Amygdala (tissue), 56 donors: ENCODE measurements at regions not wholly inside any gene's neighbourhood (a gene's known extent, or its start where the extent isn't known, plus 50 kb on each side); places are given as distances from the start of the nearest gene placed in this dataset.

Experiments
- DNase-seq, 56 donors: peaks; one replicate each; lab custom pipeline; 2025; lab: John Stamatoyannopoulos, UW

GRCh38 chr12:5194306-5194705, 150.6 kb downstream of the KCNA5 start:
- DNase-seq = no peak

- DNase-seq = no peak
Observed at GRCh38 chr12:5195244-5195643, 151.6 kb downstream of the KCNA5 start.

GRCh38 chr12:5195691-5196090, 152.0 kb downstream of the KCNA5 start:
- DNase-seq = no peak

GRCh38 chr12:5197131-5197530, 153.5 kb downstream of the KCNA5 start:
- DNase-seq = no peak

- no peak for DNase-seq
Observed at GRCh38 chr12:5197656-5198055, 154.0 kb downstream of the KCNA5 start.

DNA sequence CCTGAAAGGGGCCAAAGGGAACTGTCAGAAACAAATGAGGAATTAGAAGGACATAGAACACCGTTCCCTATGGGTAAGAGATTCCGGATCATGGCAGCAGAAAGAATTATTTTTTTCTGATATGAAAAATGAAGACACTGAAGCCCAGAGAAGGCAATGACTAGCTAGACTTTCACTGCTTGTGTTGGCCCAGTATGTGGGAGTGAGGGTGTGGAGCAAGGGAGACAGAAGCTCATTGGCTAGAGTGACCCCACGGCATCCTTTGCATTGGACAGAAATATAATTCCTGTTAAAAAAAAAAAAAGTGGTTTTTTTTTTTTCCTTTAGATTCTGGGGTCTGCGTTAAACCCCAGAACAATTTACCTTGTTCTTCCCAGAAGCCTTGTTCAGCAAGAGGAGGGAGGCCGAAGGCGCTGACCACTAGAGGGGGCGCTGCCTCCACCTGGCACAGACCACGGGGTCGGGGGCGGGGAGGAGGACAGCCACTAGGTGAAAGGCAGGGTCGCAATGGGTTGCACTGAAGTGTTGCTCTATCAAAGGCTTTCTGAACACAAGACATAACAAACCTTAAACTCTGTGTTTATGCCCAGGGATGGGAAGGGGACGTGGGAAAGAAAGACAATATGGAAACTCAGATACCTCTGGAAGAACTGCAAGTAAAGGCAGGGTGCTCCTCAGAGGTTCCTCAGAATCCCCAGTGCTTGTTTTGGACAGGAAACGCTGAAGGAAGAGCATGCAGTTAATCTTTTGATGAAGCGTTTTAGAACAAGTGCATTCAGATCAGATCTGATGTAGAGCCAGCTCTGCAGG, 156.8 kb downstream of the KCNA5 start:
- DNase-seq = peak in 8 of 56 donors; percentile 2 to 29 (median 12)

DNA sequence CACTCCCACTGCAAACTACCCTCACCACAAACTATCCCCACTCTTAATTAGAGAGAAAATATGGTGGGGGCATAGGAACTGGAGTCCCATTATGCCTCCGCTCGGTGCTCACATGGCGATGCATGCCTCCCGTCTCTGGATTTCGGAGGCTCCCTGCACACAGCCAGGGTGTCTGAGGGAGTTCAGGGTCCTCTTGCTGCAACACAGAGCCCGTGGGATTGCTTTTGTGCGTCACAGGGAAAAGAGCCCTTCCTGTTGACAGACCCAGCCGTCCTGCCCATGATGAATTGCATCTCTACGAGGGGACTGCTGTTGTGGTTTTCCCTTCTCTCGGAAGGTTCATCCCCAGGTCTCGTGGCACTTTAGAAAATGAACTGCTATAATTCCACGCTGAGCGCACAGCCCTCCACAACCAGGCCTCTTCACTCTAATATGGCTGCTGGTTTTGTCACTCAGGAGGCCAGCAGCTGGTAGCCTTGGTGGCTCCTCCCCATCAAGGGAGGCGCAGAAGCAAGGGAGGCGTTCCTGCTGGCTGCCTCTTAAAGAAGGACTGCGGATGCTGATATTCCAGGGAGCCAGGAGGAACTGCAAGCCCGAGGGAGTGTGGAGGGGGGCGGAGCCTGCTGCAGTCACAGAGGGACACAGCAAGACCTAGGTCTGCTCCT, 158.0 kb downstream of the KCNA5 start:
- no peak for DNase-seq

DNA sequence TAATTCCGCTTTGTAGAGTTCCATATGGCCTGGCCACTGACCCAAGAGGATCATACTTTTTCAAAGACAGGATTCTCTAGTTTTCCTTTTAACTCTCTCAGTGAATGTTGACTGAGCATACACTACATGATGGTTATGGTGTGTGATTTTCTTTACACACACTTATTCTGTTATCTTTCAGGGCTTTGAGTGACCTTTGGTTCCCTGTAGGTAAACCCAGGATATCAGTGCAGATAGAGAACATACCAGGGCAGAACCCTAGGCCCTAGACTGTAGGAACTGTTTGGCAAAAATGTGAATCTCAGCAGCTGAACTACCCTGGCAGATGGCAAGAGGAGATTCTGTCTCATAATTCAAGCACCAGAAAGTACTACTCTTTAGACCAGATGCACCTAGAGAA, 159.6 kb downstream of the KCNA5 start:
- DNase-seq = no peak

- DNase-seq = no peak
Observed at GRCh38 chr12:5203720-5204119, 160.0 kb downstream of the KCNA5 start.

DNA sequence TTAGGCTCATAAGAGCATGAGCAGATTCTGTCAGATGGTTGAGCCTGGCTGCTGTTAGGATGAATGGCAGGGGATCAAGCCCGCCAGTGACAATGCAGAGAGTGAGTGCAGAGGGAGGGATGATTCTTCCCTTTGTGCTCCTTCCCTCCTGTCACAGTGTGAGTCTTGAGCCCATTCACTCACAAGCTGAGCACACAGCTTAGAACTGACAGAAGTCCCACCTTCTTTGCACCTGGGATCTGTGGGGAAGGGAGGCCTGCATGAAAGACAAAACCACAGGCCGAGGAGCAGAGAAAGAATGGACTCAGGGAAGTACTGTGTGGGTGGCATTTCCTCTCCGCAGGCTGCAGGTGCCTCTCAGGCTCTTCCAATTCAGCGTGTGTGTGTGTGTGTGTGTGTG, 160.6 kb downstream of the KCNA5 start:
- DNase-seq = no peak

DNA sequence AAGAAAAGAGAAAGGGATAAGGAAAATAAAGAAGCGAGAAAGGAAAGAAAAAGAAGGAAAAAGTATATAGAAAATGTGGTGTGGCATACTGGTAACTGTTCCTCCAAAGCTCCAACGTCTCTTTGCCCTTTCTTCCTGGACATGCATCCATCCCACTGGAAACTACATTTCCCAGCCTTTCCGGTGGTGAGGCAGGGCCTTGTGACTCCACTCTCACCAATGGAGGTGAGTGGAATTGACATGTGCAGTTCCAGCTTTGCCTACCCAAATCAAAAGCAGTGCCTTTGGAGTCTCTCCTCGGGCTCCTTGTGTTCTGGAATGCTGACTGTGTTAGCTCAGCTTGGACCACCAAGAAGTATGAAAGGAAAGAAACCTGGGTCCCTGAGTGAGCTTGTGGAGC, 161.2 kb downstream of the KCNA5 start:
- no peak for DNase-seq

DNA sequence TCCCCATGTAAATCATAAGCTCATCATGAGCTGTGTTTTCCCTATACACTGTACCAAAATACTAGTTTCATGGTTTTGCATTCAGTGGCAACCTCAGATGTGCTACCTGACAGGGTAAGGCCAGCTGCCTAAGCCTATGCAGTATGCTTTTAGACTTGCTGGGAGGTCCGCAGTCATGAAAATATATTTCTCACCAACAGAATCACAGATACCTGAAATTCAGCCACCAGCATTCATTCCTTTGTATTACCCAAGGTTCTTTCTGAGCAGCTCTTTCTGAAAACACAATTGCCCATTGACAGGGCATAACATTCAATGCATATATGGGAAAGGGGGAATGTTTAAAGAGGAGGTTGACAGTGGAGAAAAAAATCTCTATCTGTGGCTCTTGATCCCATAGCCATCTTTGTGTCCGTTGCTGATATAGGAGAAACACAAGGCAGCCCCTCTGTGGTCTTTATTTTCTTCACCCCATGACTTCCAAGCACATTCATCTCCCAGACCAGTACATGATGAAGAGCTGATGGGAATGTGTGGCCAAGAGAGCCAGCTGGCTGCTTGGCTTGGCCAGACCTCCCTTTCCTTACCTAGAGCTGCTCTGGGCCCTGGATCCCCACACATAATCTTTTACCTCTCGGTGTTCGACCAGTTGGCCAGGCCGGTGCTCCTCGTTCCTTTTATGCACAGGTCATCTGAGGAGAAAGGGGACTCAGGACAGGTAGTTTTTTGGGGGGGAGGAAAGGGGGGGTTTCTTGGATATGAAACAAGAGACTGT, 162.9 kb downstream of the KCNA5 start:
- DNase-seq = no peak

GRCh38 chr12:5210179-5210922, 166.7 kb downstream of the KCNA5 start:
- DNase-seq = no peak

GRCh38 chr12:5210923-5211290, 167.2 kb downstream of the KCNA5 start:
- no peak for DNase-seq

DNA sequence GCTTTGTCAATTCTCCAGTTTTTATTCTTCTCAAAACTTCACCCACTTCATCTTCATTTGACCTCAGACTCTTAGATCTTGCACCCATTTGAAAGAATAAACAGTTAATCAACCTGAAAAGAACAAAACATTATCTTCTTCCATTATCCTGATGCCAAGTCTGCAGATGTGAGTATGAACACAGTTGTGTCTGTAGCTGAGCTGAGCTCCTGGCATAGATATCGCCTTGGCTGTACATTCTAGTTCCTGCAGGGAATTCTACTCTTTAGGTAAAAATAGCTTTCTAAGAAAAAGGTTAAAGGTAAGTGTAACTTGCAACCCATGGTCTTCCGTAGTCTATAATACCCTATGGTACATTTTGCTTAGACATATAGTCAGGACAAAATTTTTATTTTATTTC, 169.7 kb downstream of the KCNA5 start:
- DNase-seq = no peak

DNA sequence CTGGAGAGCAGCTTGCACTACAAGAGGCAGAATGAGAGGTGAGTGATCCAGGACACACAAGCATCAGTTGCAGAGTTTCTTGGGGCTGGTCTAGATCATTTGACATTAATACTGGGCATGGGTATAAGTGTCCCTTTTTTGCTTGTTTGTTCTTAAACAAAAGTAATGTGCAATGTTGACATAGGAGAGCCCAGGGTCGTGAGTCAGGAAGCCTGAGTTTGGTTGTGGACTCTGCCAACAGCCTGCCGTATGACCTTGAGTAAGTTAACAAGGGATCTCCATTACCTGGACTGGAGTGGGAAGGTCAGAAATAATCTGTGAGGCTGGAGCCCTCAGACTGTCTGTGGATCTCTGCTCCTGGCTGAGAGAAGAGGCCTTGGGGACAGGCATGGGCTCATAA, 170.3 kb downstream of the KCNA5 start:
- DNase-seq = no peak

GRCh38 chr12:5217936-5218335, 174.3 kb downstream of the KCNA5 start:
- DNase-seq = no peak

GRCh38 chr12:5220099-5220498, 176.4 kb downstream of the KCNA5 start:
- DNase-seq = no peak

DNA sequence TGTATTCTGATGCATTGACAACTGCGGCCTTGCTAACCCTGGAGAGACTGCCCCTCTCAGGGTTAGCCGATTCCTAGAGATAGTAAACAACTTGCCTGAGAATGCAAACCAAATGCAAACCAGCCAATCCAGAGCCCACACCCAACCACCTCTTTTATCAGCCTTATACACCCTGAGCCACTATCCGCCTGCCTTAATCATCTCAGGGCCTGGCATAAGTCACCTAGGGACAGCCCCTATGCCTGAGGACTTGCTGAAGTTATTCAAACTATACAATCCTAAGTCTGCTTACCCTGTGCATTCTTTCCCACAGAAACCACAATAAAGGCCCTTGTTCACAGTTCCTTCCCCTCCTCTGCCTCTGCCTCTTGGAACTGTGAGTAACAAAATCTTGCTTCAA, 177.2 kb downstream of the KCNA5 start:
- no peak for DNase-seq

- no peak for DNase-seq
Observed at GRCh38 chr12:5222011-5222461, 178.4 kb downstream of the KCNA5 start.

GRCh38 chr12:5222729-5223128, 179.1 kb downstream of the KCNA5 start:
- no peak for DNase-seq
